Lower leg skin (tissue), 3 donors: ENCODE measurements at regions not wholly inside any gene's neighbourhood (a gene's known extent, or its start where the extent isn't known, plus 50 kb on each side); places are given as distances from the start of the nearest gene placed in this dataset.

ENCODE experiments used
- POLR2A ChIP-seq, 2 donors: fragments of 450-650 bp; IDR thresholded peaks; one replicate each; pipeline ENCODE4 v1.6.1; 2016 to 2017; ENCODE audit warnings: antibody characterized with exemption in 2 of 2, mild to moderate bottlenecking in 1 of 2, moderate library complexity in 1 of 2
- TF ChIP-seq, protein P1 (sequence below), 3 donors: fragments of 450-650 bp; IDR thresholded peaks; one replicate each; pipeline ENCODE4 v1.5.1; 2016; ENCODE audit warnings: antibody characterized with exemption in 3 of 3, mild to moderate bottlenecking in 3 of 3, moderate library complexity in 2 of 3

DNA sequence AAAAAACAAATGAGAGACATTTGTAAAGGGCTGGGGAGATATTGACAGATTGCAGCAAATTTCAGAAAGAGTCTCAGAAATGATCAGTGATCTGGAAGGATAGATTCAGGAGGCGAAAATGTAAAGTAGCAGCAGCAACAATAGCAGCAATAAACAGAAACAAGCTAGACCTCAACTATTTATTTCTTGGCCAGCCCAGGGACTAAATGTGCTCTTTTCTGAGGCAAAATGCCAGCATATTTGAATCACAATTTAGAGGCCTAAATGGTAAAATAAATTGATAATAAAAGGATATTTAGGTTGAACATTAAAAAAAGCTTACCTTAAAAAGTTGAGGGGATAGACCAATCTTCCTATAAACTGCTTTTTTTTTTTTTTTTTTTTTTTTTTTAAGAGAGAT, 134.6 kb upstream of the ITGB1 start:
- TF ChIP-seq, protein P1, sequence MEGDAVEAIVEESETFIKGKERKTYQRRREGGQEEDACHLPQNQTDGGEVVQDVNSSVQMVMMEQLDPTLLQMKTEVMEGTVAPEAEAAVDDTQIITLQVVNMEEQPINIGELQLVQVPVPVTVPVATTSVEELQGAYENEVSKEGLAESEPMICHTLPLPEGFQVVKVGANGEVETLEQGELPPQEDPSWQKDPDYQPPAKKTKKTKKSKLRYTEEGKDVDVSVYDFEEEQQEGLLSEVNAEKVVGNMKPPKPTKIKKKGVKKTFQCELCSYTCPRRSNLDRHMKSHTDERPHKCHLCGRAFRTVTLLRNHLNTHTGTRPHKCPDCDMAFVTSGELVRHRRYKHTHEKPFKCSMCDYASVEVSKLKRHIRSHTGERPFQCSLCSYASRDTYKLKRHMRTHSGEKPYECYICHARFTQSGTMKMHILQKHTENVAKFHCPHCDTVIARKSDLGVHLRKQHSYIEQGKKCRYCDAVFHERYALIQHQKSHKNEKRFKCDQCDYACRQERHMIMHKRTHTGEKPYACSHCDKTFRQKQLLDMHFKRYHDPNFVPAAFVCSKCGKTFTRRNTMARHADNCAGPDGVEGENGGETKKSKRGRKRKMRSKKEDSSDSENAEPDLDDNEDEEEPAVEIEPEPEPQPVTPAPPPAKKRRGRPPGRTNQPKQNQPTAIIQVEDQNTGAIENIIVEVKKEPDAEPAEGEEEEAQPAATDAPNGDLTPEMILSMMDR (IDR thresholded peaks at IDR 0.05) = no peak
- no peak for TF ChIP-seq POLR2A (IDR thresholded peaks at IDR 0.05)
